GM12891 (cell line): ENCODE measurements at regions not wholly inside any gene's neighbourhood (a gene's known extent, or its start where the extent isn't known, plus 50 kb on each side); places are given as distances from the start of the nearest gene placed in this dataset.

ENCODE experiments used
- DNase-seq: peaks from one replicate; pipeline ENCODE4 v3.0.0; 2011; ENCODE audit warnings: low spot score; ENCODE audit not compliant: insufficient read length
- FAIRE-seq: peaks from 2 replicates; lab custom pipeline; 2011; peaks lifted over from hg19 to GRCh38; lab: Jason Lieb, UNC
- PAX5 ChIP-seq: IDR thresholded peaks from 2 replicates; pipeline ENCODE4 v1.6.1; 2011; ENCODE audit warnings: low read length, moderate library complexity, mild to moderate bottlenecking; ENCODE audit not compliant: insufficient read depth, severe bottlenecking
- POLR2A ChIP-seq: IDR thresholded peaks from 2 replicates; pipeline ENCODE4 v1.6.1; 2011; ENCODE audit warnings: low read depth, low read length, control low read depth
- POLR2AphosphoS5 ChIP-seq: IDR thresholded peaks from 2 replicates; pipeline ENCODE4 v1.6.1; 2011; ENCODE audit warnings: low read depth, low read length, control low read depth
- POU2F2 ChIP-seq: IDR thresholded peaks from 2 replicates; pipeline ENCODE4 v1.6.1; 2011; ENCODE audit warnings: low read depth, mild to moderate bottlenecking, control low read depth, low read length, moderate library complexity
- SPI1 ChIP-seq: IDR thresholded peaks from 2 replicates; pipeline ENCODE4 v1.6.1; 2011; ENCODE audit warnings: low read depth, low read length, control low read depth
- TAF1 ChIP-seq: IDR thresholded peaks from 2 replicates; pipeline ENCODE4 v1.6.1; 2011; ENCODE audit warnings: low read depth, low read length, control low read depth

DNA sequence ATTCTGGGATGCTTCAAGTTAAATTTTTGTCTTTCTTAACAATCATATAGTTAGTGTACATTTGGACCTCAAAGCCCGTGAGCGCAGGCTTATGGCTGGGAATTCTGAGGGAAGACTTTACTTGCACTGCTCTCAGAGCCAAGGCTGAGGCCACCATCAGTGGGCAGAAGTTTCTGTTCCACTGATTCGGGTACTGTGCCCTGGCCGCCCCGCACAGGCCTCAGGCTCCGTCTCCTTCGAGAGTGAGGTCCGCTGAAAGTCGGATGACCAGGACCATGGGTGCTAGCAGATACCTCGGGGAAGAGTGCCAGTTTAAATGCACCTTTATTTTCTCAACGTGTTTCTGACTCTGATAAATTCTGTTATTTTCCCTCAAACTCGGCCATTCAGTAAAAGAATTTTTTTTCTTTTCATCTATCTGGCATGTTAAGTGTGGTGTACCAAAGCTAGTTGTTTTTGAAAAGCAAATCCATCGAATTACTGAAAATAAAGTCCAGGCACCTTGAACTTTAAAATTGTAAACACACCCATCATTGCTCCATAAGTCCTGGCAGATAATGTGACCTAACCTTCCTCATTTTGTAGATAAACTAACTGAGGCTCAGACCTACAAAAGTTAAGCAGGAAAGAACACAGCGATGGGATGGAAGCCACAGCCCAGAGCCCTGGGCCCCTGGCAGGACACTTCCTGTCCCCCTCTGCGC, 126.7 kb downstream of the SOX1 start:
- no peak for TF ChIP-seq SPI1
- no peak for TF ChIP-seq TAF1
- no peak for TF ChIP-seq POLR2AphosphoS5
- TF ChIP-seq POU2F2: no peak
- TF ChIP-seq POLR2A: no peak
- no peak for TF ChIP-seq PAX5
- DNase-seq (no peak), FAIRE-seq (no peak)

DNA sequence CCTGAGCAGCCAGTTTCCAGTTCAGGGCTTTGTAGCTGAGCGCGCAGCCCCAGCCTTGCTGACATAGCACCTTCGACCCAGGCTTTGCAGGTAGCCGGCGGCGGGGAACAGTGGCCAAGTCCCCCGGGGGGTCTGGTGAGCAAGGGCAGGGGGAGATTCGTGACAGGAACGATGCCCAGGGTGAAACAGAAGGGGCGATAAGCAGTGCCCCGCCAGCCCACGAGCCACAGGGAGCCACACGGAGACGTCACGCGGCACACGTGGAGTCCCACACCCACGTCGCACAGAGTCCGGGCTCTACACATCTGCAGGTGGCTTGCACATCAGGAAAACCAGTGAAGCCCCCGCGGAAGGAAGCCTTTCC, 127.2 kb downstream of the SOX1 start:
- DNase-seq: no peak
- no peak for FAIRE-seq
- TF ChIP-seq POLR2AphosphoS5 (no peak), POLR2A (no peak), TAF1 (no peak), SPI1 (no peak)

DNA sequence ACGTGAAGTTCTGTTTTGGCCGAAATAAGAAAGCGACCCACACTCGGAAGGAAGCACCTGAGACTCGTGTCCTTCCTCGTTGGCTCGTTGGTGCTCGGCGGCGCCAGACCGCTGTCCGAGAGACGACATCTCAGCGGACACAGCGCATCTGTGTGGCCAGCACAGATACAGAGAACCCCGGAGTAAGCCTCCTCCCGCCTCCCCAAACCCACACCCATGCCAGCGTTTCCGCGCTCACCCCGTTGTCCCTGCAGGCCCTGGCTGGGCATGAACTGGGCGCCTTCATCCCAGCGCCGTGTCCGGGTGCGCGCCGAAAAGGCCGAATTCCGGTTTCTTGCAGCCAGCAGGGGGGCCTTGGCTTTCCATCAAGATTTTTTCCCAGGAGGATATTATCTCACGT, 127.6 kb downstream of the SOX1 start:
- FAIRE-seq (no peak), DNase-seq (no peak)
- no peak for TF ChIP-seq POLR2AphosphoS5
- TF ChIP-seq TAF1: no peak
- no peak for TF ChIP-seq POLR2A
- TF ChIP-seq SPI1: no peak
- no peak for TF ChIP-seq PAX5
- no peak for TF ChIP-seq POU2F2

DNA sequence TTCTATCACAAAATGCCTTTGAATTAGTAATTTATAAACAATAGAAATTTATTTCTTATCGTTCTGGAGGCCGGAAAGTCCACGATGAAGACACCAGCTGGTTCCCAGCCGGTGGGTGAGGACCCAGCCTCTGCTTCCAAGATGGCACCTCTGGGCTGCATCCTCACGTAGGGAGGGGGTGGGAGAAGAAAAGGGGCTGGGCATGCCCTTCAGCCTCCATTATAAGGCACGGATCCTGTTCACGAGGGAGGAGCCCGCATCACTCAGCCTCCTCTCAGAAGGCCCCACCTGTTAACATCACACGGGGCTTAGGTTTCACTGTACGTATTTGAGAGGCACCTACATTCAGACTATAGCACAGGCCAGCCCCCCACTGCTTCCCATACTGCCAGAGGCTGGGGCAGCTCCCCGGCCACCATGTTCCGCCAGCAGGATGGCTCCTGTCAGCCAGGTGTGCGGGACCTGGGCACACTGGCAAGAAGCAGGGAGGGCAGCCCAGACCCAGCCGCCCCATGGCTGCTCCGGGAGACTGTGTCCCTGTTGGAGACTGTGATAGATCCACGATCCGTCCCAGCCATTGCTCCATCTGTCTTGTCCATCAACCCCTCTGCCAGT, 131.6 kb downstream of the SOX1 start:
- TF ChIP-seq TAF1 (no peak), PAX5 (no peak), SPI1 (no peak), POLR2A (no peak), POLR2AphosphoS5 (no peak), POU2F2 (no peak)
- DNase-seq: no peak
- FAIRE-seq: no peak

DNA sequence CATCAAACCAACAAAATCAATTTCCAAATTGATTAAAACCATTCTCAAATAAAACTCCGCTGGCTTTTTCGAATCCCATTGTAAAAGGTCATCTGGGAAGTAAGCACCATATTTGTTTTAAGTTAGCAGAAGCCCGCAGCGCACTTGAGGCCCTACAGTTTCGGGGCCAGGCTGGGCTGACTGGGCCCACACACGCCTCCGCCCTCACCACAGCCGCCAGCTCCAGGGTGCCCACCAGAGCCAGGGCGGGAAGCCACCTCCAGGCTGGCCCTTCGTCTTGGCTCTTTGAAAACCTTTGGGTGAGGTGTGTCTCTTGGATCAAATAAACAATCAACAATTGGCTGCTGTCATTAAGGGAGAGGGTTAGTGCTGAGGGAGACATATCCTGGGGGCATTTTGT, 133.3 kb downstream of the SOX1 start:
- DNase-seq (no peak), FAIRE-seq (no peak)
- TF ChIP-seq PAX5 (no peak), POLR2A (no peak), SPI1 (no peak), POU2F2 (no peak), TAF1 (no peak), POLR2AphosphoS5 (no peak)

DNA sequence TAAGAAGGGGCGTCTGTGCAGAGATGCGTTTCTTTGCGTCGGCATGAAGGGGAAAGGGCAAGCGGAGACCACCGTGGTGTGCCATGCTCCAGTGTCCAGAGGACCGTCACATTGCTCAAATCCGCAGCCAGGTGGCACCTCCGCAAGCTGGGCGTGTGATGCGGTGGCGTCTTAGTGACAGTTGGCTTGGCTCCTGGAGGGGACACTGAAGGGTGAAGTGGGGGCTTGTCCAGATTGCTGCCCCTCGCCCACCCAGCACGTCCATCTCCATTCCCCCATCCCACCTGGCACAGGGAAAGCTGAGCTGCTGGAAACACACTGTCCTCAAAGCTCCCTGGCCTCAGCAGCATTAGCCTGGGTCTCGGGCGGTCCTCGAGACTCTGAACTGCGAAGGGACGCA, 135.3 kb downstream of the SOX1 start:
- DNase-seq (no peak), FAIRE-seq (no peak)
- TF ChIP-seq POU2F2: no peak

DNA sequence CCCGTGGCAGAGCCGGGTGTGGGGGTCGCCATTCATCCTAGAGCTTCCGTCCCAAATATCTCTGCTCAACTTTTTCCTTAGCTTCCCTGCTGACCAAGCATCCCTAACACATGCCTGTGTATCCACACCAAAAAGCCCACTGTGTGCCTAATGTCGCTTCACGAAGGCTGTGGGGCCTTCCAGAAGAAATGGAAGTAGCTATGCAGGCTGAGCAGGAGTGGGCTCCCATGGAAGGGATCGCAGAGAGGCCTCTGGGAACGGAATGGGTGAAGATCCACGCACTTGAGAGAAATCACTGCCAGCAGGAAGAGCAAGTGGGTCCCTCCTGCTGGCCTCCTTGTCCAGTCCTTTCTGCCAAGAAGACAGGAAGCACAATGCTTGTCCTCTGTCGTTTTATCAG, 136.0 kb downstream of the SOX1 start:
- no peak for TF ChIP-seq PAX5
- no peak for TF ChIP-seq SPI1
- DNase-seq: no peak
- FAIRE-seq: no peak

DNA sequence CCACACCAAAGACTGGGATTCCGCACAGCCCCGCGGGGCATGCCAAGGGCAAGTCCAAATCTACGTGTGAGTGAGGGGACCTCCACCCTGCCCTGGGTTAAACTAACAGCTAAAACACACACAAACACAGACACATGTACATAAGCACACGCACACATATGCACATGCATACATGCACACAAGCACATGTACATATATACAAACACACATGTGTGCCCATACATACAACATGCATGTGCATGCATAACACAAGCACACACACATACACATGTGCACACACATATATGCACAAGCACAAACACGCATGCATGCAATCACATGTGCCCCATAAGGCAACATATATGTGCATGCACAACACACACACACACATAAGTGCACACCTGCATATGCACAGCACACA, 136.7 kb downstream of the SOX1 start:
- TF ChIP-seq SPI1 (no peak), POLR2AphosphoS5 (no peak), POU2F2 (no peak), POLR2A (no peak), PAX5 (no peak)
- DNase-seq: no peak
- FAIRE-seq: peak; percentile 28

DNA sequence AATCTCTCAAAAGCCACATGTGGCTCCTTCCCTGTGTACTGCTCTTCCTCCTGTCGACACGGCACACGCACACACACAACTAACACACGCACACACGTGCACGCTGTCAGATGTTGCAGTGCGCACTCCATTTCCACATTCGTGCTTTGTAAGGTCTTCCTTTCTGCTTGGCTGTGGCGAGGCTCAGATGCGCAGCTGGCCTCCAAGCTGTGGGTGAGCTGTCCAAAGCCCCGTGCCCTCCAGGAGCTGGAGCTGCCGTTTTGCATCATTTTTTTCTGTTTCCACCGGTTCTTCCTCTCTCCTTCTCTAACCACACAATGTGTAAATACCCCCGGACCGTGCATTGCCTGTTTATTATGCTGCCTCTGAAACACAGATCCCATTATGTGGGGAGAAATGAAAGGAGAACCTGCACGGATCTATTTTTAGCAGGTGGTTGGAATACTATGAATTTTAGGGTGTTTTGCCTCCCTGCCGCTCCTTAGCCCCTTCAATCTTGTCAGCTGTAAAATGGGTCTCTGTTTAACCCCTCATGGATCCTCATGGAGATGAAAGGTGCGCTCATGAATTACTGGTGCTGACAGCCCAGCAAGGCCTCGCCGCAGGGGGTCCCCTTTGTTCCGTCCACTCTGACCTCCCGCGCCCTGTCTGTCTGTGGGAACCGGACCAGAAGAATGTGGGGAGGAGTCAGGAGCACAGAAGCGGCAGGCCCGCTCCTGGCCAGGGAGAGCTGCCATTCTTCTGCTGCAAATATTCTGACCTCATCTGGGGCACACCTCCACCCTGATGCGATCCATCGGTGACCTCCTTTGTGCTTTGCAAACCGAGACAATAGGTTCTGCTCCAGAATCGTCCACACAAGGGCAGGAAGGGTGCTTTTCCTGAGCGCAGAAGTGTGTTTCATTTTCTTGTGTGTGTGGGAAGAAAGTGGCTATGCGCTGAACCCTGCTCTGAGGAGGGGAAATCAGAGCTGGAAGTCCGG, 137.7 kb downstream of the SOX1 start:
- DNase-seq: no peak
- no peak for FAIRE-seq
- TF ChIP-seq TAF1 (no peak), POU2F2 (no peak), POLR2A (no peak), PAX5 (no peak), POLR2AphosphoS5 (no peak), SPI1 (no peak)

DNA sequence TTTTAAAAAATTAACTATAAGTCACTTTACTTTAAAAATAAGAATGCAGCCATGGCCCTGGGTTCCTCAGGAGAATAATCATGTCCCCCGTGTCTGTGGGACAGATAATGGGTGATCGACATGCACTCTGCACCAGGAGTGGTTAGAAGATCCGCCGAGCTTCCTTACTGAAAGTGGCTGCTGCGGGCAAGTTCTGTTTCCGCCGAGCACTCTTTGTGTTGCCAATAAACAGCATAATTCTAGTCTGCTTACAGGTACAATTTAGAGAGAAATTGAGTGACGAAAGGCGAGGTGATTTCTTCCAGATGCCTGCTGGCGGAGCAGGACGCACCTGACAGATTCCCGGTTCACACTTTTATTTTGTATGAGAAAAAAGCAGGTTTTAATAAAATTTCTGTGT, 139.0 kb downstream of the SOX1 start:
- DNase-seq: no peak
- no peak for FAIRE-seq
- no peak for TF ChIP-seq POLR2AphosphoS5
- TF ChIP-seq SPI1: no peak
- no peak for TF ChIP-seq PAX5
- no peak for TF ChIP-seq POU2F2
- no peak for TF ChIP-seq TAF1
- no peak for TF ChIP-seq POLR2A
